GM21786 (cell line): ENCODE measurements at regions not wholly inside any gene's neighbourhood (a gene's known extent, or its start where the extent isn't known, plus 50 kb on each side); places are given as distances from the start of the nearest gene placed in this dataset.

Source experiments
- ATAC-seq: cut with Tn5 transposase; IDR thresholded peaks from one replicate; pipeline ENCODE4 v1.9.1; 2021; ENCODE audit not compliant: unreplicated experiment

- ATAC-seq: no peak
Measured at GRCh38 chr4:17296921-17297890, 214.7 kb downstream of the QDPR start.

- no peak for ATAC-seq
Measured at GRCh38 chr4:17293901-17294300, 218.0 kb downstream of the QDPR start.

DNA sequence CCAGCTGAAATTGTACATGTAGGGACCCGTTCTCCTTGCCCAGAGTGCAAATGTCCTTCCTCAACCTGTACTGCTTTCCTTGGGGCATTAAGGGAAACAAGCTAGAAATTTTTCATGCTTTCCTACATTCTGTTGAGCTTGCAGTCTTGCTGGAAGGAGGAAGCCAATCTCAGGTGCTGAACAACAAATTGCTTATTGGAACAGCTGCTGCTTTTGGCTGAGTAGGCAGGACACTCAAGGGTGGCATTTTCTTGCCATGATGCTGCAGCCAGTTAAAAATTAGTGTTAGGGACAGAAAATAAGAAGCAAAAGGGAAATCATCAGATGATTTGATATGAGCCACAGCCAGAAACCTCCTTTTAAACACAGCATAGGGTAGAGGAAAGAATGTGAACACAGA is 223.7 kb downstream of the QDPR start:
- no peak for ATAC-seq

DNA sequence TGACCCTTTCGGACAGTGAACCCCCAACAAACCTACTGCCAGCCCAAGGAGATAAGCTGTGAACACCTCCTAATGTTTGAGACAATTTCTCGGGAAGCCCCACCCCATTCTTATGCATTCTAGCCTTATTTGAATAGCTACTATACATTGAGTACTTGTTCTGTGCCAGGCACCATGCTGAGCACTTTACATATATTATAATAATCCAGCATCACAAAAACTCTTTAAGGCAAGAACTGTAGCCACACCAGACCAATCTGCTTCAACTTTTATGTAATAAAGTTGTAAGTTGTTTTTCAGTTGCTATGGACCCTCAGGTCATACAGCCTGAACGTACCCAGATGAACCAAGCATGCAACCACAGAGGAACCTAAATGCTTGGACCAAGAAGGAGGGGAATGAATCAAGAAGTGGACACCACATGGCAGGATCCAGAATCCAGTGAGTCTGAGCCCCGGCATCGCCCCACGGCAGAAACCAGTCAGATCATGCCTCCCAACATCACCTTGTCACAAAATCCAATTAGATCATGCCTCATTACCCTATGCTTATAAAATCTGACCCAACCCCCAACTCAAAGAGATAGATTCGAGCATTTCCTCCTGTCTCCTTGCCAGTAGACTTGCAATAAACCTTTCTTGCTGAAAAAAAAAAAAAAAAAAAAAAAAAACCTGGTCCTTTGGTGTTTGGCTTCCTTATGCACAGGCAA is 225.0 kb downstream of the QDPR start:
- no peak for ATAC-seq

DNA sequence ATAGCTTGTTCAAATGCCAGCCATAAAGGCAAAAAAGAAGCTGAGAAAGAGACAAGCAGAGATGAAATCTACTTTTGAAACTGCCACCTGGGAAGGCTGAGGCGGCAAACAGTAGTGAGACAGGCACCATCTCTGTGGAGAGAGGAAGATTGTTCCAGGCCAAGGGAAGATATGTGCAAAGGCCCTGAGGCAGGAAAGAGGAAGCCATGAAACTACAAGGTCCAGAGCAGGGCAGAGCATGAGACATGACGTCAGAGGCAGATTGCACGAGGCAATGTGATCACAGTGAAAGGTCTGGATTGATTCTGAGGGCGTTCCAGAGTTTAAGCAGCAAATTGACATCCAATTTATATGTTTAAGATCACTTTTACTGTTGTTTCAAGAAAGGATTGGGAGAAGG is 226.1 kb downstream of the QDPR start:
- ATAC-seq: no peak

DNA sequence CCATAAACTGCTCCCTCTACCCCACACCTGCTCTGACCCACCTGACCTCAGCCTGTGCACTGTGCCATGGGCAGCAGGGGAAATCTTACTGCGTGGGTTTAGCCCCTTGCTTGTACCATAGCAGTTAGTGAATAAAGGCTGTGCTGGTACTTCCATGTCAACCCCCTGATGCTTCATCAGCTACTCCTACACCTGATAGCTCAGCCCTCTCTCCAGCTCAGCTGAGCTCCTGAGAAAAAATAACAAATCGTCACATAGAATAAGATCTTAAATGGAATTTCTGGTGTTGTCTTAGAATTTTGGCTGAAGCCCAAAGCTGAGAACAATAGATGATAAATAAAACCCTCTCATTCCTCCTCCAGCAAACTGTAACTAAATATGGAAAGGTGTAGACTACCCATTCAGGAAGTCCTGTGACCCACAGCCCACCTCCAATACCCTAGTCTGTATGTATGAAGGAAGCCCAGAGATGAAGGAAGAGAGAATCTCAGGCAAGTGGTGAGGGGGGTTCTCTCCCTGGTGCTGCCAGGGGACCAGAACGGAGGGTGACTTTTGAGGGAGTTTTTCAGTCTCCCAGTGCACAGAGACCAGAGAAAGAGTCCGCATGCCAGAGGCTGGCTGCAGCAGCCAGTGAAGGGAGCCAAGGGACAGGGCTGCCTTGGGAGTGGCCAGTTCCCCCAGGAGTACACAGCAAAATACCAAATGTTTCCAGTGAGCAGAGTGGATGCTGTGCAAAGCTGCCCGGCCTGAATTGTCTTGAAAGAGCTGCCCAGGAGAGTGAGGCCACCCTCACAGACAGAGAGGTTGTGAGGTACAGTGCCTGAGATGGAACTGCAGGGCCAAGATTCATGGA is 227.3 kb downstream of the QDPR start:
- no peak for ATAC-seq

DNA sequence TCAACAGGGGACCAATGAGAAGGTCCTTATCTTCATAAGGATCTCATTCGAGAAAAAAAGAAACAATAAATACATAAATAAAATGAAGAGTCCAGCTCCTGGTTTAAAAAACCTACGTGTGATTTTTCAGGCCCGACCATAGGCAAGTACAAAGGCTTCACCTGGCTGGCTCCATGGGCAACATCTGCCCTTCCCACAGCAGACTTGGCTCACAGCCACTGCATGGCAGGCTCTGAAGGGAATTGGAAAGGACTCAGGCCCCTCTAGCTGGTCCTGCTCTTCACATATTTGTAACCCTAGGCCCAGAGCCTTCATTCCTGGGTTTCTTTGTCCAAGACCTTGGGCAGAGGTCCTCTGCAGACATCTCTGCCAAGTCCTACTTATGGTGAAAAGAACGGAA is 228.1 kb downstream of the QDPR start:
- ATAC-seq: no peak

DNA sequence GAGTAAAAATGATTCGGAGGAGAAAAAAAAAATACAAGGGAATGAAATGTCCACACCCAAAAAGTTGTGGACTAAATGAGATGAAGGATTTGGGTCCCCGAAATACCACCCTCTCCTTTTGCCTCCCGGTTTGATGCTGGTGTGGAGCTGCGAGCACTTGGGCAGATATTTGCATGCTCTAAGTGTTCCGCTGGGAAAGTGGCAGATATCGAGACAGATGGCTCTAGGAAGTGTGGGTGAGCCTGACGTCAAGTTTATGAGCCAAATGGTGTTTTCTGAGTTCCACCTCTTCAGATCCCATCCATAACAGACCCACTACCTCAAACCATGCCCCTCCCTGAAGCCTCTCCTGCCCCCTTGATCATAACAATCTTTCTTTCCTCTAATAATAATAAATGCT is 228.6 kb downstream of the QDPR start:
- ATAC-seq: no peak

DNA sequence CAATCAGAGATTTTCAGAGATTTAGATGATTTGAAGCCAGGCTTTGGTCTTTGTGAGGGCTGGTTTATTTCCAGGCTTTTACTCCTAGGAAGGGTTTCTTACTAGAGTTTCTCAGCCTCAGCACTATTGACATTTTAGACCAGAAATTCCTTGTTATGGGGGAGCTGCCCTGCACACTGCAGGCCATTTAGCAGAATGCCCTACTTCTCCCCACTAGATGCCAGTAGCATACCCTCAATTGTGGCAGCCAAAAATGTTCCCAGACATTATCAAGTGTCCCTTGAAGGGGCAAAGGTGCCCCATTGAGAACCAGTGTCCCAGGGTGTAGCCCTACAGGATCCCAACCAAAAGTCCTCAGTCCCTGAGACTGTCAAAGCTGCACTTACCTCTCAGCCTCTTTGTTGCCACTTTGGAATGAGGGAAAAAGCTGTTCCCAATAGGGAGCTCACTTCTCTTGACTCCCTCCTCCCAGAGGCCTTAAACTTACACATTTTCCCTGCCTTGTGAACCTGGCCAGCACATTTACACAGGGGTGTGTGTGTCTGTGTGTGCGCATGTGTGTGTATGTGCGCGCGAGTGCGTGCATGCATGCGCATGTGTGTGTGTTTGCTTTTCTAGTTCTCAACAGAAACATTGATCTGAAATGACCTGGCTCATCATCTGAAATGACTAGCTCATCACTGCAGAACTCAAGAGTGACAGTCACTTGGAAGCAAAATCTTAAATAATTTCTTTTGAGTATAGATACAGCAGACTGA is 231.4 kb downstream of the QDPR start:
- ATAC-seq: no peak

- no peak for ATAC-seq
Measured at GRCh38 chr4:17276776-17277175, 235.1 kb downstream of the QDPR start.

- ATAC-seq: no peak
Measured at GRCh38 chr4:17275836-17276235, 236.1 kb downstream of the QDPR start.

- no peak for ATAC-seq
Measured at GRCh38 chr4:17273047-17273446, 238.8 kb downstream of the QDPR start.

- no peak for ATAC-seq
Measured at GRCh38 chr4:17272154-17272553, 239.7 kb downstream of the QDPR start.

DNA sequence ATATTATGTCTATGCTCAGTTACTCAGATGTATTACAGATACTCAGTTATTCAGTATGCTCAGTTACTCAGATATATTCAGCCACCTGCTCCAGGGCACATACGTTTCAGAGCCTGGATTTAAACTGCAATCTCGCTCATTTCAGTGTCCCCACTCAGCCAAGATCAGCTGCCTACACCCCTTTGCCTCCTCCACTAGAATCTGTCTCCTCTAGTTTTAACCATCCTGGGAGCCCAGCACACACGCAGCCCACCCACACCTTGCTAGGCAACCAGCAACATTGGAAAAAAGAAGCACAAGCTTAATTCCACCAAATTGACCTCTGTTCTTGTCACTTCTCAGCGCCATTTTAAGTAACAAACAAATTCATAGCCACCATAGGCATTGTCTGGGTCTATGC is 246.2 kb downstream of the QDPR start:
- no peak for ATAC-seq

DNA sequence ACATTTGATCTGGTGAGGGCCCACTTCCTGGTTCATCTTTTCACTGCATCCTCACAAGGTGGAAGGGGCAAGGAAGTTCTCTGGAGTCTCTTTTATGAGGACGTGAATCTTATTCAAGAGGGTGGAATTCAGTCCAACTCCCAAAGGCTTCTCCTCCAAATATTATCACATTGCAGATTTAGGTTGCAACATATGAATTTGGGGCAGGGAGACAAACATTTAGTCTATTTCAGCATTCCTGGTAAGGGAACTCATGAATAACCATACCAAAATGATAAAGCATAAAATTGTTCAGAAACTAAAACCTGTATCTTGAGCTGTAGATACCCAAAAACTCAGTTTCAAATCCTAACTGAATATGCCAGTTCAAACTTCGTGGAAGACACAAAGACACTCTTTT is 246.8 kb downstream of the QDPR start:
- no peak for ATAC-seq

- ATAC-seq: no peak
Measured at GRCh38 chr4:17260166-17260907, 251.6 kb downstream of the QDPR start.

GRCh38 chr4:17258106-17258505 is 253.8 kb downstream of the QDPR start:
- no peak for ATAC-seq

- no peak for ATAC-seq
Measured at GRCh38 chr4:17252131-17252530, 259.8 kb downstream of the QDPR start.

DNA sequence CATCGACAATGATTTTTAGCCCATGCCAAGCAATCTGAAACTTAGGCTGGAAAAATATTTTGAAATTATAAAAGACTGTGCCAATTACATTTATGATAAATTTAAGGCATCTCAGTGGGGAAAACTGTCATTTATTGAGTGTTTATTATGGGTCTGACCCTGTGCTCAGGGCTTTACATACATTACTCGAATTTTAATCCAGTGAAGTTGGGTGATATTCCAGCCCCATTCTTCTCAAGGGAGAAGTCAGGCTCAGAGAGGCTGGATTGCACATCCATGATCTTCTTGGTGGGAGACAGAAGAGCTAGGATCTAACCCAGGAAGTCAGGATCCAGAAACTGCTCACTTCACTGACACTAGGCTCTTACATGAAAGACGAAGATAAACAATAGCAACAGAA is 260.8 kb downstream of the QDPR start:
- no peak for ATAC-seq

- ATAC-seq: no peak
Measured at GRCh38 chr4:17250591-17250990, 261.3 kb downstream of the QDPR start.
